Naive B cell (primary cell): ENCODE measurements at regions not wholly inside any gene's neighbourhood (a gene's known extent, or its start where the extent isn't known, plus 50 kb on each side); places are given as distances from the start of the nearest gene placed in this dataset.

Source experiments
- ATAC-seq, 2 donors: fragments of 150-1000 bp; cut with Tn5 transposase; 2 replicates each; pipeline ENCODE4 v1.10.0; 2021; ENCODE audit warnings: low read depth in 2 of 2, mild to moderate bottlenecking in 2 of 2, moderate library complexity in 2 of 2
- DNase-seq: peaks from one replicate; pipeline ENCODE4 v3.0.0; 2022
- H3K27ac Mint-ChIP-seq, 6 donors: one replicate each; pipeline ENCODE4 v1.8.0; 2020 to 2022; ENCODE audit warnings: mild to moderate bottlenecking in 6 of 6, mixed read lengths in 6 of 6, moderate library complexity in 5 of 6, inconsistent platforms in 2 of 6
- H3K27me3 Mint-ChIP-seq, 3 donors: one replicate each; pipeline ENCODE4 v1.8.0; 2021 to 2022; ENCODE audit warnings: mixed read lengths in 3 of 3, mild to moderate bottlenecking in 1 of 3
- H3K36me3 Mint-ChIP-seq, 2 donors: one replicate each; pipeline ENCODE4 v1.8.0; 2020 to 2022; ENCODE audit warnings: mixed read lengths in 2 of 2, inconsistent platforms in 1 of 2, mild to moderate bottlenecking in 1 of 2
- H3K4me1 Mint-ChIP-seq, 3 donors: one replicate each; pipeline ENCODE4 v1.8.0; 2020 to 2022; ENCODE audit warnings: mixed read lengths in 3 of 3, inconsistent platforms in 1 of 3, mild to moderate bottlenecking in 1 of 3, moderate library complexity in 1 of 3
- H3K4me3 Mint-ChIP-seq, 8 donors: one replicate each; pipeline ENCODE4 v1.8.0; 2020 to 2022; ENCODE audit warnings: mild to moderate bottlenecking in 8 of 8, mixed read lengths in 8 of 8, moderate library complexity in 8 of 8, inconsistent platforms in 2 of 8
- H3K9me3 Mint-ChIP-seq, 7 donors: one replicate each; pipeline ENCODE4 v1.8.0; 2020 to 2022; ENCODE audit warnings: mixed read lengths in 7 of 7, mild to moderate bottlenecking in 5 of 7, inconsistent platforms in 2 of 7, moderate library complexity in 1 of 7

DNA sequence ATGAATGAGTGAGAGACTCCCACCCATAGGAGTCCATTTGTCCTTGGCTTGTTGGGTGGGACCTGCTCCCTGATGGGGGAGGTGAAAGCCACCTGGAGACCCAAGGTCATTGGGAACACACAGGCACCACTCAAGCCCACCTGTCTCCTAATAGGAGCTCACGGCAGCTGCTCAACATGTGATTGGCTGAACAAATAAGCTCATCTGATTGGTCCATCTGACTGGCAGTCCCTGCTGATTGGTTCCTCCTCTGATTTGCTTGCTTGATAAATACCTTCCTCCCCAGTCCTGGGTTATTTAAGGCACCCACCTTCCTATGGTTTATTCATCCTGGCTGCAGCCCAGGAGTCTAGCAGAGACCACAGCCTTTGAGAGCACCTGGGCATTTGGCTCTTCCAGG is 502.9 kb downstream of the PTPRU start:
- Mint-ChIP-seq H3K27ac (no peak overlapping the region), H3K27me3 (peaks cover 6 to 26% (median 12%) of the 10 kb centered on the region in 3 donors), H3K9me3 (peaks cover 0 to 2% (median 0%) of the 10 kb centered on the region in 7 donors), H3K4me3 (no peak overlapping the region), H3K36me3 (no peaks in the 10 kb centered on the region), H3K4me1 (no peaks in the 10 kb centered on the region)
- no peak for DNase-seq
- ATAC-seq = no peak

DNA sequence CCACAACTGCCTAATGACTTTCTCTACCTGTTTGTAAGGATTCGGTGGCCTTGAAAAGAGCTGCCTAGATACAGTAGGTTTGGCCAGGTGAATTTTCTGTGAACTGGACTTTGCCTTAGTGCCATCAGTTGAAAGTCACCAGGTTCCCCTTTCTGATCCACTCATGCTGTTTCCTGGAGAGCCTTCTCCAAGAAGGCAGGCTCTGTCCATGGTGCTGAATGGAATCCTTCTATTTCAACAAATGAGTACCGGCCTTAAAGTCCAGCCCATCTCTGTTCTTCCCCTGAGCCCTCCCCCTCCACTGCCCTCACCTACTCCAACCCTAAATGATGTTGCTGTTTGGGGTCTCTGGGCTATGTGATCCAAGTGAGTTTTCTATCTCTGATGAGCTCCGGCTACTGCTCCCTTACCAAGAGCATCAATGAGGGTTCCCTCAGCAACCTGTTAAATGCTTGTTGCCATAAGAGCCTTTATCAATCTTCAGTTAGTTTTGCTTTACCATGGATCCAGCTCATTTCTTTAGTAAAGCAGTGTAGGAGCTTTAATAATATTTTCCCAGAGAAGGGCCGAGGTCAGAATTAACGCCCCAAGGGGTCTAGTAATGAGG is 500.4 kb downstream of the PTPRU start:
- peaks cover 12 to 23% (median 13%) of the 10 kb centered on the region in 3 donors for H3K27me3 Mint-ChIP-seq
- DNase-seq (no peak), ATAC-seq (no peak)
- peaks cover 0 to 2% (median 0%) of the 10 kb centered on the region in 7 donors for H3K9me3 Mint-ChIP-seq
- no peaks in the 10 kb centered on the region for H3K4me1 Mint-ChIP-seq
- no peak overlapping the region for H3K27ac Mint-ChIP-seq
- H3K4me3 Mint-ChIP-seq = no peak overlapping the region
- no peaks in the 10 kb centered on the region for H3K36me3 Mint-ChIP-seq

DNA sequence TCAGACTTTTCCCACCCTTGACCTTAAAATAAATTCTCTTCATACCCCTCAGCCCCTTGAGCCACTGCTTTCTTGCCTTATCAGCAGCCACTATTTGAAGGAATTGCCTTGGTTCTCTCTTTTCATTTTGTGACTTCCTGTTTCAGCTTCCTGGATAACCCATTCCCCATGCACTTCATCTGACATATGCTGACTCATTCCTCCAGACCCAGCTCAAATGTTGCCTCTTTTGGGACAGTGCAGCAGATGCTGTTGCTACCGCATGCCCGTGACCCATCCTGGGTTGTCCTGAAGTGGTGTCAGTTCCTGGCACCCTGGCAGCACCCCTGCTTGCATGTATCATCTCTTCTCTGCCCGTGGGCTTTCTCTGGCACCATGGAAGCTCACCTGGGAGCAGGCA is 496.1 kb downstream of the PTPRU start:
- Mint-ChIP-seq H3K4me3 (no peak overlapping the region), H3K27ac (no peak overlapping the region), H3K4me1 (no peaks in the 10 kb centered on the region), H3K36me3 (no peaks in the 10 kb centered on the region), H3K27me3 (peaks cover 5 to 18% (median 12%) of the 10 kb centered on the region in 3 donors), H3K9me3 (no peaks in the 10 kb centered on the region)
- ATAC-seq (no peak), DNase-seq (no peak)

DNA sequence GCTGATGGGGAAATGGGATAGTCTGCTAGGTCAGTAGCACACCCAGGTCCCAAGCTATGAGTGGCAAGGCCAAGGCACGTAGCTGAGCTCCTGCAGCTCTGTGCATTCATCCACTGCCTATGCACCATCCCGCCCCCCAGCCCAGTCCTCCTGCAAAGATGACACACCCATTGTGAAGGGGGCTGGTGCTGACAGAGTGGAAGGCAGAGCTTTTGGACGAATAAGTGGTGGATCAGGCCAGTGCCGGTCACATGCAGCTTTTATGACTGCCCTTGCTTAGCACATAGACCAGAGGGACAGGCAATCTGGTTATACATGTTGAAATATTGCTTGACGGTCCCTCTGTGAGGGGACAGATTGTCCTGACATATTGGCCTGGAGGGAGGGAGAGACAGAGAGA is 494.3 kb downstream of the PTPRU start:
- DNase-seq = no peak
- no peaks in the 10 kb centered on the region for H3K36me3 Mint-ChIP-seq
- peaks cover 8 to 25% (median 8%) of the 10 kb centered on the region in 3 donors for H3K27me3 Mint-ChIP-seq
- no peaks in the 10 kb centered on the region for H3K9me3 Mint-ChIP-seq
- no peak overlapping the region for H3K4me3 Mint-ChIP-seq
- no peak for ATAC-seq
- no peak overlapping the region for H3K27ac Mint-ChIP-seq
- no peaks in the 10 kb centered on the region for H3K4me1 Mint-ChIP-seq

DNA sequence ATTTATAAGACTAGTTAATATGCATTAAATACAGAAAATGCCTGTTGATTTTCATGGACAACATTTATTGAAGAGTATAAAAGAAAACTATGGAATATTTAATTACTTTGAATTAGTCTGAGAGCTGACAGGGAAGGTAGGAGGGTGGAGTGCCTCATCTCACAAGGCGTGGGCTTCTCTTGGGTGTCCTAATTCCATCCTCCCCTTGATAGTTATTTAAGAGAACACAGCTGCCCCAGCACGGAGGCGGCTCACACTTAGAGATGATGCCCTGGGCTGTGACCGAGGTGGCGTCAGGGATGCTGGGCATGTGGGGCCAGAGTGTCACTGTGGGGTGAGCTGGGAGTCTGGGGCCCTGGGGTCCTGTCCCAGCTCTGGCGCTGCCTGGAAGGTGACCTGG is 493.0 kb downstream of the PTPRU start:
- no peak overlapping the region for H3K27ac Mint-ChIP-seq
- H3K4me3 Mint-ChIP-seq = no peak overlapping the region
- no peaks in the 10 kb centered on the region for H3K36me3 Mint-ChIP-seq

DNA sequence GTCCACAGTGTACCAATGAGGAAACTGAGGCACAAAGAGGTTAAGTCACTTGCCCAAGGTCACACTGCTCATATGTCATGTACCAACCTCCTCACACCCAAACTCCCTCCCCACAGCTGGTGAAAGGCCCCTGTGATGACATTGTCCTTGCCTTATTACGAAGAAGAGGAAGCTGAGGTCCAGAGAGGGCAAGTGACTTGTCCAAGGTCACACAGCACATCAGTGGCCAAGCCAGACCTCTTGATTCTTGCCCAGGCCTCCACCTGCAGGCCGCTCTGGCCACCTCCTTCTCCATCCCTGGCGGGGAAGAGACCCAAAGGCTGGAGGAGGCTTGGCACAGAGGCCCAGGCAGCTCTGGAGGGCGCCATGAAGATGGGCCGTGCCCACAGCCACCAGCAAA is 492.4 kb downstream of the PTPRU start:
- Mint-ChIP-seq H3K9me3 (peaks cover 0 to 4% (median 3%) of the 10 kb centered on the region in 7 donors), H3K4me1 (no peaks in the 10 kb centered on the region), H3K27me3 (peaks cover 10 to 24% (median 10%) of the 10 kb centered on the region in 3 donors), H3K4me3 (no peak overlapping the region), H3K36me3 (no peaks in the 10 kb centered on the region), H3K27ac (no peak overlapping the region)
- no peak for ATAC-seq
- no peak for DNase-seq

More for the DNA sequence above, 493.0 kb downstream of the PTPRU start:
- H3K9me3 Mint-ChIP-seq = peaks cover 0 to 3% (median 0%) of the 10 kb centered on the region in 7 donors
- DNase-seq (no peak), ATAC-seq (no peak)
- H3K4me1 Mint-ChIP-seq = no peaks in the 10 kb centered on the region
- H3K27me3 Mint-ChIP-seq = peaks cover 10 to 24% (median 10%) of the 10 kb centered on the region in 3 donors

DNA sequence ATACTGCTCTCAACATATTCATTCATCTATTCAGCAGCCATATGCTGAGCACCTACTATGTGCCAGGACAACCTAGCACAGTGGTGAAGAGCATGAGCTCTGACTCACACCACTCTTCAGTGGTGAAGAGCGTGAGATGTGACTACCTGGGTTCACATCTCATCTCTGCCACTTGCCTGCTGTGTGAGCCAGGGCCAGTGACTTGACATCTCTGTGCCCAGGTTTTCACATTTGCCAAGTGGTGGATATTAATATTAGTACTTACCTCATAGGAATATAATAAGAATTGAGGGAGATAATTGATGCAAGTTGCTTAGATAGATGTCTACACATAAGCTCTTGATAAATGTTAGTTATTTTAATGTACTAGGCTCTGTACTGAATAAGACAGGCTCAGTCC is 488.9 kb downstream of the PTPRU start:
- ATAC-seq (no peak), DNase-seq (no peak)
- no peak overlapping the region for H3K4me3 Mint-ChIP-seq
- peaks cover 5 to 27% (median 5%) of the 10 kb centered on the region in 3 donors for H3K27me3 Mint-ChIP-seq
- peaks cover 0 to 27% (median 18%) of the 10 kb centered on the region in 7 donors for H3K9me3 Mint-ChIP-seq
- H3K27ac Mint-ChIP-seq = no peak overlapping the region
- H3K36me3 Mint-ChIP-seq = peaks cover 0 to 6% of the 10 kb centered on the region in 2 donors
- no peaks in the 10 kb centered on the region for H3K4me1 Mint-ChIP-seq

DNA sequence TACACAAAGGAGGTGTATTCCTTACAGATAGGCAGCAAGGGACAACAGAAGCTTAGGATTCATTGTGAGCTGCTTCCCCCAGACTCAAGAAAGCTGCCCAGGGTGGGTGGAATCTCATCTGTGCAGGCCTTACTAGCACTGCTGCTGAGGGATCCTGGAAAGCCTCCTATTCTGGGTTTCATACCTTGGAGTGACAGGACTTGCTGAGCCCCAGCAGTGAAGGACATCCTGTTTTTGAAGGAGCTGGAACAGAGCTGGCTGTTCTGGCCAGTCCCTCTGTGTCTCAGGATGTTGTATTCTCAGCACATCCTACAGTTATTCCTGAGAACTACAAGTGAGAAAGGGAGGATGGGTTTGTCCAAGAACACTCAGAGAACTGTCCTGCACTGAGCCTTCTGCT is 486.3 kb downstream of the PTPRU start:
- ATAC-seq (no peak), DNase-seq (no peak)
- peaks cover 5 to 46% (median 18%) of the 10 kb centered on the region in 3 donors for H3K27me3 Mint-ChIP-seq
- H3K27ac Mint-ChIP-seq = peak overlapping the region in 1 of 6 donors; percentile 38
- no peaks in the 10 kb centered on the region for H3K4me1 Mint-ChIP-seq
- no peak overlapping the region for H3K4me3 Mint-ChIP-seq
- peaks cover 0 to 19% of the 10 kb centered on the region in 2 donors for H3K36me3 Mint-ChIP-seq
- peaks cover 2 to 47% (median 31%) of the 10 kb centered on the region in 7 donors for H3K9me3 Mint-ChIP-seq

DNA sequence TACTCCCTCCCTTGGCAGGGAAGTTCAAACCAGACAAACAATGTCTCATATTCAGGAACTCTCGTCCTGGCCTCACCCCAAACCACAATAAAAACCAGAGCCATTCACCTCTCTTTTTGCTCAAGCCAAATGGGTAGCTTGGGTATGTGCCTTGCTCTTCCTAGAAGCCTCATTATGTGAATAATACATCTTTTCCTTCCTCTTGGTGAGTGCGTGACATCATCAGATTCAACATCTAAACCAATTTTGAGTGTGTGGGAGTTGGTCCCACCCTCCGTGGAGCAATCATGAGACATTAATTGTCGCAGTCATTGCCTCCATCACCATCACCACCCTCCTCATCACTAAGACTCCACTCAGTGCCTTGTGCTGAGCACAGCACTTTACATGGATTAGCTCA is 482.9 kb downstream of the PTPRU start:
- H3K4me3 Mint-ChIP-seq = no peak overlapping the region
- peaks cover 0 to 19% of the 10 kb centered on the region in 2 donors for H3K36me3 Mint-ChIP-seq
- ATAC-seq = no peak
- peaks cover 7 to 65% (median 35%) of the 10 kb centered on the region in 7 donors for H3K9me3 Mint-ChIP-seq
- no peaks in the 10 kb centered on the region for H3K4me1 Mint-ChIP-seq
- no peak overlapping the region for H3K27ac Mint-ChIP-seq
- H3K27me3 Mint-ChIP-seq = peaks cover 0 to 40% (median 13%) of the 10 kb centered on the region in 3 donors
- DNase-seq = no peak

DNA sequence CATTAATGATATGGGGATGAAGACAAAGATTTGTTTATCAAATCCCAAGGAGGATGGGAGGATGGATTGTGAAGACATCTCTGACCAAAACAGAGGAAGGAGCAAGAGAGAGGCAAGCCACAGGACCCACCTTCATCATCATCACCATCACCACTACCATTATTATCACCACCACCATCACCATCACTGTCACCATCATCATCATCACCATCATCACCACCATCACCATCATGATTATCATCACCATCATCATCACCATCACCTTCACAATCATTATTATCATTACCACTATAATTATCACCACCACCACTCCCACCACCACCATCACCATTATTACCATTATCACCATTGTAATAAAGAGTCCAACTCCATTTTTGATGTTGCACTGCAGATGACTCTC is 482.5 kb downstream of the PTPRU start:
- Mint-ChIP-seq H3K4me3 (no peak overlapping the region), H3K4me1 (no peaks in the 10 kb centered on the region), H3K27me3 (peaks cover under 1 to 40% (median 13%) of the 10 kb centered on the region in 3 donors), H3K36me3 (peaks cover 0 to 19% of the 10 kb centered on the region in 2 donors), H3K9me3 (peaks cover 7 to 65% (median 33%) of the 10 kb centered on the region in 7 donors), H3K27ac (peak overlapping the region in 1 of 6 donors; percentile 54)
- DNase-seq (no peak), ATAC-seq (no peak)

DNA sequence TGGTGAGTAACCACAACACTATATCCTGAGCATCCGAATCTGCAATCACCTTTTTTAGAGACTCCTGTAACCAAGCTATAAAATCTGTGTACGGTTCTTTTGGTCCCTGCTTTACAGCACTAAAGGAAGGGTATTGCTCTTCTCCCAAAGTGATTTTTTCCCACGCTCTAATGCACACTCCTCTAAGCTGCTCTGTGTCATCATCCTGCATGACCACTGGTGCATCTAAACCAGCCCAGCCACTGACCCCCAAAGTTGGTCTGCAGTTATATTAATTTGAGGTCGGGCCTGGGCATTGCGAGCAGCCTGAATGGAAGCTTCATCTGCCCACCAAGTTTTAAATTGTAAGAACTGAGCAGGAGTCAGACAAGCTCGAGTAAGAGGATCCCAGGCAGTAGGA is 480.0 kb downstream of the PTPRU start:
- Mint-ChIP-seq H3K27ac (no peak overlapping the region), H3K36me3 (peaks cover 0 to 13% of the 10 kb centered on the region in 2 donors), H3K27me3 (peaks cover 11 to 45% (median 23%) of the 10 kb centered on the region in 3 donors), H3K4me3 (no peak overlapping the region), H3K9me3 (peaks cover 7 to 49% (median 23%) of the 10 kb centered on the region in 7 donors), H3K4me1 (no peaks in the 10 kb centered on the region)
- no peak for DNase-seq
- no peak for ATAC-seq

DNA sequence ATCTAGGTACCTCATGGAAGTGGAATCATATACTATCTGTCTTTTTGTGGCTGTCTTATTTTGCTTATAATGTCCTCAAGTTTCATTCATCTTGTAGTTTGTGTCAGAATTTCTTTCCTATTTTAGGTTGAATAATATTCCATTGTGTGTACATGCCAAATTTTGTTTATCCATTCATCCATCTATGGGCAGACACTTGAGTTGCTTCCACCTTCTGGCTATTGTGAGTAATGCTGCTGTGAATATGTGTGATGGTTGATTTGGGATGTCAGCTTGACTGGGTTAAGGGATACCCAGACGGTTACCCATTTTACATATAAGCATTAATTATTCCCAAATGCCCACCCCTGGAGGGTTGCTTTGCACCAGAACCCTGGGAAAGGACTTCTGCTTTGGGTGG is 477.5 kb downstream of the PTPRU start:
- H3K9me3 Mint-ChIP-seq = peaks cover 3 to 30% (median 10%) of the 10 kb centered on the region in 7 donors
- no peak overlapping the region for H3K27ac Mint-ChIP-seq
- peaks cover 0 to 5% of the 10 kb centered on the region in 2 donors for H3K36me3 Mint-ChIP-seq
- H3K4me3 Mint-ChIP-seq = no peak overlapping the region
- peaks cover 11 to 24% (median 15%) of the 10 kb centered on the region in 3 donors for H3K27me3 Mint-ChIP-seq
- ATAC-seq (no peak), DNase-seq (no peak)
- H3K4me1 Mint-ChIP-seq = peaks cover 0 to 8% (median 7%) of the 10 kb centered on the region in 3 donors

DNA sequence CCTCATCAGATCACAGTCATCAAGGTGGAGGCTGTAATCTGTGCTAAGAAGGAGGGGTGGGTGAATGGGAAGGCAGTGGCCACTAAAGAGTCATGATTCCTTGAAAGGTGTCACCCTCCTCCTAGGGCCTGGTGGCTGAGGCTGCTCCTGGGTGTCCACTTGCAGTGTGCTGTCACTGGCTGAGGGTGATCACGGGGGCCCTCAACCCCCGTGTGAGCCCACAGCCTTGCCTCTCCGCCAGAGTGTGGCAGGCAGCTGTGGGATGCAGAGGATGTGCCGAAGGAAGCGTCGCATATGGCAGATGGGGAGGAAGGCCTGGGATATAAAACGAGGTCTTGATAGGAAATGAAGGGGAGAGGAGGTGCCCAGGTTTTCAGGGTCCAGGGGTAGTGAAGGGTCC is 476.5 kb downstream of the PTPRU start:
- H3K4me3 Mint-ChIP-seq = no peak overlapping the region
- ATAC-seq = no peak

DNA sequence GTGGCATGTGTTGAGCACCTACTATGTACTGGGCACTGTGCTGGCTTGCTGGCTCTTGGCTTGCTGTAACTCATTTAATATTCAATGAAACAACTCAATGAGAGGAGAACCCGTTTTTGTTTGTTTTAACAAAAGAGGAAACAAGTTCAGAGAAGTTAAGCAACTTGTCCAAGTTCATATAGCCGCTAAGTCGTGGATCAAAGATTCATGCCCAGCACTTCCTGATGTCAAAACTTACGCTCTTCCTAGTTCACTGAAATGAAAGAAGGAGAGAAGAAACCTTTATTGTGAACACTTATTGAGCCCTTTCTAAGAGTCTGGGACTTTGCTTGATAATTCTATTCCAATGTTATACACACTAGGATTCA is 475.9 kb downstream of the PTPRU start:
- H3K4me1 Mint-ChIP-seq = peaks cover 6 to 12% (median 8%) of the 10 kb centered on the region in 3 donors
- peaks cover 11 to 21% (median 19%) of the 10 kb centered on the region in 3 donors for H3K27me3 Mint-ChIP-seq
- peak overlapping the region in 1 of 6 donors; percentile 39 for H3K27ac Mint-ChIP-seq
- ATAC-seq = no peak
- peaks cover 0 to 15% (median 5%) of the 10 kb centered on the region in 7 donors for H3K9me3 Mint-ChIP-seq
- H3K36me3 Mint-ChIP-seq = no peaks in the 10 kb centered on the region
- no peak for DNase-seq
- no peak overlapping the region for H3K4me3 Mint-ChIP-seq

More for the DNA sequence above, 476.5 kb downstream of the PTPRU start:
- Mint-ChIP-seq H3K27ac (no peak overlapping the region), H3K9me3 (peaks cover 0 to 20% (median 7%) of the 10 kb centered on the region in 7 donors), H3K27me3 (peaks cover 11 to 24% (median 17%) of the 10 kb centered on the region in 3 donors), H3K4me1 (peaks cover 5 to 12% (median 8%) of the 10 kb centered on the region in 3 donors), H3K36me3 (no peaks in the 10 kb centered on the region)
- DNase-seq = no peak
